ENCODE measurements at regions not wholly inside any gene's neighbourhood (a gene's known extent, or its start where the extent isn't known, plus 50 kb on each side); places are given as distances from the start of the nearest gene placed in this dataset.
"Not testable (repeated sequence)": the region's sequence is repeated elsewhere in the genome, so short reads cannot be mapped to it uniquely, and the experiment has no call there.

DNA sequence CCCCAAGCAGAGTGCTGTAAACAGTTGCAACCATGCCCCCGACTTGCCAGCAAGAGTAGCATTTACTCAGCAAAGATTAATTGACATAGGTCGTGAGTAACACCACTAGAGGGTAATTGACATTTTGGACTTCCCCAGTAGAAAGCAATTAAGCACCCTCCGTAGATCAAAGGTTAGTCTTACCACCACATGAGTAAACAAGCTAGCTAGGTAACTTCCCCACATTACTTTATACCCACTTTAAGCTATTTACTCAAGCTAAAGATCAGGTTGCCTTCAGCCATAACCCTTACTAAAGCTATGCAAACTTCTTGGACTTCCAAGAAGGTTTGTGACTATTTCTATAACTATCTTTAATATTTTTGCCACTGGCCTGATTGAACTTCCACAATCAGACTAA, 1072.7 kb downstream of the OTOL1 start:
- no peak for DNase-seq

DNA sequence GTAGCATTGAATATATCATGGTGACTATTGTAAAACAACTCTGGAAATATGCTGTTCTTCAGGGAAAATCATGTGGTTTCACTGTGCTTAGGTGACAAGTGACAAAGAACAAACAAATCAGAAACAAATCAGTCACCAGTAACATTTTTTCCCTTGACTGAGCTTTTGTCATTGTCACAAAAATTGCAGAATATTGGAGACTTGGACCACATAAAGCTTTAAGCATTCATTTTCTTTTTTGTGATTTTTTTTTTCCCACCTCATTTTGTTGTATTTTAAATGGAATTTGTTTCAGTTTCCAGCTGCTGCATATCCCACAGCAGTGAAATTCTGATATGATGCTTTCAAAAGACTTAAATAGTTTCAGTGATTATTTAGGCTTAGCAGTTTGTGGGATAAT, 1088.4 kb downstream of the OTOL1 start:
- DNase-seq = no peak

DNA sequence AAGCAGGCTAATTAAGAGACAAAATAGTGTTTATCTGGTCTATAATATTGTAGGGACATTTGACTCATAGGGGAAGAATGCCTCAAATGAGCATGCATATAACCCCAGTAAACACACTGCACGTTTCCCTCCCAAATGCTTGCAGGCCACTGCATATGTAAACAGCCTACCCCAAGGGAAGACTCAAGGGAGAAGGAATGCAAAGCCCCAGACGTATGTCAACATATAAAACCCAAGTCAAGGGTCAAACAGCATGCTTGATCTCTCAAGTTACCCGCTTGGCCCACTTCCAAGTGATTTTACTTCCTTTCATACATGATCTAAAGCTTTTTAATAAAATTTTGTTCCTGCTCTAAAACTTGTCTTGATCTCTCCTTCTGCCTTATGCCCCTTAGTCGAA, 1090.0 kb downstream of the OTOL1 start:
- DNase-seq = no peak

DNA sequence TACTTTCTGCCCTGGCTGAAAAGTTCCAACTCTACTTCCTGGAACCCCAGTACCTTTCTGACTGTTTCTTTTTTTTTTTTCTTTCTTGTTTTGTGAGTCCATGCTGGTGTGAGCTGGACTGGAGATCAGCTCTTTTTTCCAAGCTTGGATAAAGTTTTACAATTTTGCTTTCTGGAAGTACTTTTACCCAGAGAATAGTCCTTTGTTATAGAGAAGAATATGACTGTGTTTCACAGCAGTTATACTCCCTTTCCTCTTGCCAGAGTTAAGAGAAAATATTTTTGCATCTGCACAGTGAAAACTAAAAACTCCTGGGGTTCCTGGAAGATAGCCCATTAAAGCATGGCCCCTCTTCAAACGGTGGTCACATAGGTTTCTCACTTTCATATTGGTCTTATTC, 1100.6 kb downstream of the OTOL1 start:
- DNase-seq = no peak

DNA sequence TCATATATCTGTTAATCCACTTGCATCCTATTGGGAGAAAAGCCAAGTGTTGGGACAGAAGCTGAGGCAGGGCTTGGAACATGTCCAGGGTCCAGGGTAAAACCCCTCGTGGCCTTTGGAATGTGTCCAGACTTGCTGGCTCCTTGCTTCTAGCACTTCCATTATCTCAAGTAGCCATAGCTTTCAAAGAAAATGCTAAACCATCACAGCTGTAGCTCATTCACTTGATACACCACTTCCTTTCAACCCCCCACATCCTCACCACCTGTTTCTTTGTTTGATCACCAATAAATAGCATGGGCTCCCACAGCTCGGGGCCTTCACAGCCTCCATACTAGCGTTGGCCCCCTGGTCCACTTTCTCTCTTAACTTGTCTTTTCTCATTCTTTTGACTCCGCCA, 1101.9 kb downstream of the OTOL1 start:
- not testable (repeated sequence) for DNase-seq

DNA sequence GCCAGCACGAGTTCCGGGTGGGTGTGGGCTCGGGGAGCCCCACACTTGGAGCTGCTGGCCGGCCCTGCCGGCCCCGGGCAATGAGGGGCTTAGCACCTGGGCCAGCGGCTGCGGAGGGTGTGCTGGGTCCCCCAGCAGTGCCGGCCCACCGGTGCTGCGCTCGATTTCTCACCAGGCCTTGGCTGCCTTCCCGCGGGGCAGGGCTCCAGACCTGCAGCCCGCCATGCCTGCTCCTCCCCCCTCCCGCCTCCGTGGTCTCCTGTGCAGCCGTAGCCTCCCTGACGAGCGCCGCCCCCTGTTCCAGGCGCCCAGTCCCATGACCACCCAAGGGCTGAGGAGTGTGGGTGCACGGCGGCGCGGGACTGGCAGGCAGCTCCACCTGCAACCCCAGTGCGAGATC, 1103.1 kb downstream of the OTOL1 start:
- not testable (repeated sequence) for DNase-seq

DNA sequence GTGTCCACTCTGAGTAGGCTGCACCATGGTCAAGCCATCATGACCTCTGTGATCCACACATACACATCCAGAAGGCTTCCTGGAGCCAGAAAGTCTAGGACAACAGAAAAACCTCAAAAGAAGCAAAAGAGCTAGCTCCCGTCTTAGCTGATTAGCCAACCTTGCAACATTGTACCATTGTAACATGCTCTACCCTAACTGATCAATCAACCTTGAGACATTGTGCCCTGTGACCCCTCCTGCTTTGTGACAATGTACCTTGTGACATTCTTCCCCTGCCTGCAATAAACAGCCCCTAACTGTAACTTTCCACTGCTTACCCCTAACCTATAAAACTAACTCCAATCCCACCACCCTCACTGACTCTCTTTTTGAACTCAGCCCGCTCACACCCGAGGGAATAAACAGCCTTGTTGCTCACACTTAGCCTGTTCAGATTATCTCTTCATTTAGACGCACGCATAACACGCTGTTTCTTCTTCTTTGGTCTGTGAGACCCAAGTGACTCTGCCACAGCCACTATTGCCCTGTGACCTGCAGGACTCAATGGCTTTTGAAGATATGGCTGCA, 1104.6 kb downstream of the OTOL1 start:
- DNase-seq = no peak

DNA sequence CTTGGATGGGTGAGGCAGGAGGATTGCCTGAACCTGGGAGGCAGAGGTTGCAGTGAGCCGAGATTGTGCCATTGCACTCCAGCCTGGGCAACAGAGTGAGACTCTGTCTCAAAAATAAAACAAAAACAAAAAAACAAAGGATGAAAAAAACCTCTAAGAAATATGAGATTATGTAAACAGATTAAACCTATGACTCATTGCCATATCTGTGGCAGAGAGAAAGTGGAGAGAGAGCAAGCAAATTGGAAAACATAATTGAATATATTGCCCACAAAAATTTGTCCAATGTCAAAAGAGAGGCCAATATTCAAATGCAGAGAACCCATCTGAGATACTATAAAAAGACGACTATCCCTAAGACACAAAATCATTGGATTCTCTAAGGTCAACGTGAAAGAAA, 1106.0 kb downstream of the OTOL1 start:
- DNase-seq = no peak

DNA sequence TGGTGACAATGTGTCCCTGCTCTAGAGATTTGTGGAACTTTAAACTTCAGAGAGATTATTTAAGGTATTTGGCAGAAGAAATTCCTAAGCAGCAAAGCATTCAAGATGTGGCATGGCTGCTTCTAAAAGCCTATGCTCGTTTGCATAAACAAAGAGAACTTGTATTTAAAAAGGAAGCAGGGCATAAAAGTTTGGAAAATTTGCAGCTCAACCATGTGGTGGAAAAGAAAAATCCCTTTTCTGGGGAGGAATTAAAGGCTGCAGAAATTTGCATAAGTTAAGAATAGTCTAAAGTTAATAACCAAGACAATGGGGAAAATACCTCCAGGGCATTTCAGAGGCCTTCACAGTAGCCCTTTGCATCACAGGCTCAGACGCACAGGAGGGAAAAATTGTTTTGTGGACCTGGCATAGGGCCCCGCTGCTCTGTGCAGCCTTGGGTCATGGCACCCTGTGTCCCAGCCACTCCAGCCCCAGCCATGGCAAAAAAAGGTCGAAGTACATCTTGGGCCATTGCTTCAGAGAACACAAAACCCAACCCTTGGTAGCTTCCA, 1109.1 kb downstream of the OTOL1 start:
- DNase-seq = no peak

DNA sequence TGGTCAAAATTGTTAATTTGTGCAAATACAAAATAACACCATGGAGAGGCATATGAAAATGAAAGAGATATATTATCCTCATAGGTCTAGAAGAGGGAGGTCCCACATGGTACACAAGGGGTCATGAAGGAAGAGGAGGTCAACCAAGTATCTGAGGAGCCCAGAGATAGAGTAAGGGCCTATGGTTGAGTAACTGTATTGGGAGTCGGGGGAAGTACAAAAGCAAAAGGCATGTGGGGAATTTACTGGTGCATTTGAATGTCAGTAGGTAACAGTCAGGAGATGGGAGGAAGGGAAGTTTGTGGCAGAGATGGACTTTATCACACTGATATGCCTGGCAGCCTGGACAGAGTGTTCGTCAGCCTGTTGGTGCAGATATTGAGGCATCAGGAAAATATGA, 1113.7 kb downstream of the OTOL1 start:
- DNase-seq = no peak

DNA sequence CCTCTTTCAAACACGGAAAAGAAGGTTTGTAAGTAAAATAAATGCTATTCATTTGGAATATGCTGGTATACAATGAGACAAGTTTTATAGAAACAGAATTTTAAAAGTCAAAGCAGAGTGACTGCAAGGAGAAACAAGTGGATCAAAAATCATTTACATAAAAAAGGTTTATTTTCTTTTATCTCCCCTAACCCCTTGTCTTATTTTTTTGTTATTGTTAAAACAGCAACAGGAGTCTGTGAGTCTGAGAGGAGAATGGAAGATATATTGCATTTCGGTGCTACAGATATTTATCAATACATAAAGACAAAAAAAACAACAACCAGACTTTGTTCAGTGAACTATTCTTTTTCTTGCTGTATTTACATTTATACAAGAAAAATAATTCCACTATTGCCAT, 1116.4 kb downstream of the OTOL1 start:
- DNase-seq = no peak

DNA sequence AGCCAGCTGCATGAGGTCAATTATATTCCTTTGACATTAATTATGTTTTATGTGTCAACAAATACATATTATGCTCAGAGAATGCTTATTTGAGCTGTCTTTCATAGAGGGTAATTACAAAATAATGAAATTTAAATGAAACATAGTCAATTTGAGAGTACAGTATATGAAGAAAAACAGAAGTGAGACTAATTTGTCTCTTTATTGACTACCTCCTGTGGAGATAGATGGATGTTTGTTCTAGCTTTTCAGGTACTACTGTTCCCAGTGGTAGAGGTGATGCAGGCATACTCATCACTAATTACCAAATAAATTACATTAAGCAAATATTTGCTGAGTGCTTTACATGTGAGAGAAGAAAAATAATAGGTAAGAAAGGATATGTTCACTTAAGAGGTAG, 1129.6 kb downstream of the OTOL1 start:
- DNase-seq = no peak

DNA sequence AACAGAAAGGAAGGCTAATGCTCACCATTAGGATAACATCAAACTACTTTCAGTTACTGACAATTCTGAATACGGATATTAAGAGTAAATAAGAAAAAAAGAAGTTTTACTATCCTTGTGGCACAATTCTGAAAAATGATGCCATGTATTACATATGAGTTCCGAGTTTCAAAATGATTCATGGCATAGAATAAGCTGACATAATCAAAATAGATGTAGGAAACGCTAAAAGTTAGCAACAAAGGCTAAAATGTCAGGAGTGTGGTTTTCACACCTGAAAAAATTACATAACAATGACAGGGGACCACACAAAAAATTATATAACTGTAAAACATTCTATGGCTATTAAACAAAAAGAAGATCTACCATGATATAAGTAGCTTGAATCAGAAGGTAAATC, 1131.9 kb downstream of the OTOL1 start:
- no peak for DNase-seq

DNA sequence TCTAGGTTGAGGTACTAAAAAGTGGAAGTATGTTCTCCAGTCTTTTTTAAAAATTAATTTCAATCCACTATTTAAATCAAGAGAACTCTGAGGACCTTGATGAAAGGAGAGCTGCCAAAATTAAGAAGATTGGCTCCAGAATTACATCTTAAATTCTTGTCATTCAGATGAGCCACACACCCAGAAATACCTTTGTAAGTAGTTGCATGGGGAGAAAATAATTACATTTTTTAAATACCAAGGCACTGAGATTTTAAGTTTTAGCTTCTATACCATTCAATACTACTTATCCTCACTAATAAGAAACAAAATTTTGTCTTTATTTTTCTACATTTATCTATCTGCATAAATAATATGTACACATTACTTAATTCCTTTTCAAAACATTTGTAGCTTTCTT, 1132.8 kb downstream of the OTOL1 start:
- no peak for DNase-seq

DNA sequence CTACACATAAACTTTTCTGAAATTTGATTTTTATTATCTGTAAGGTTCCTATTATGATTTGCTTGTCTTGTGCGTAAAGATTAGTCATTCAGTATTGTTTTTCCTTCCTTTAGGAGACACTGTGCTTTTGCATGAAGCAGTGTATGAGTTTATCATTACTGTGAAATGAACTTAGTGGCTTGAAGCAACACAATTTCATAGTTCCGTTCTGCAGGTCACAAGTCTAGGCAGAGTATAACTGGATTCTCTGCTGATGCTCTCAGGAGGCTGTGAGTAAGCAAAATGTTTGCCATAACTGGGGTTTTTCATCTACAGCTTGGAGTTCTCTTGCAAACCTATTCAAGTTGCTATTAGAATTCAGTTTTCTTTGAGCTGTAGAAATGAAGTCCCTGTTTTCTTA, 1136.1 kb downstream of the OTOL1 start:
- no peak for DNase-seq

DNA sequence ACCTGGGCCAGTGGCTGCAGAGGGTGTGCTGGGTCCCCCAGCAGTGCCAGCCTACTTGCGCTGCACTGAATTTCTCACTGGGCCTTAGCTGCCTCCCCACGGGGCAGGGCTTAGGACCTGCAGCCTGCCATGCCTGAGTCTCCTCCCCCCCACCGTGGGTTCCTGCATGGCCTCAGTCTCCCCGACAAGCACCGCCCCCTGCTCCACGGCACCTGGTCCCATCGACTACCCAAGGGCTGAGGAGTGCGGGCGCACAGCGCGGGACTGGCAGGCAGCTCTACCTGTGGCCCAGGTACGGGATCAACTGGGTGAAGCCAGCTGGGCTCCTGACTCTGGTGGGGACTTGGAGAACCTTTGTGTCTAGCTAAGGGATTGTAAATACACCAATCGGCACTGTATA, 1143.6 kb downstream of the OTOL1 start:
- not testable (repeated sequence) for DNase-seq

DNA sequence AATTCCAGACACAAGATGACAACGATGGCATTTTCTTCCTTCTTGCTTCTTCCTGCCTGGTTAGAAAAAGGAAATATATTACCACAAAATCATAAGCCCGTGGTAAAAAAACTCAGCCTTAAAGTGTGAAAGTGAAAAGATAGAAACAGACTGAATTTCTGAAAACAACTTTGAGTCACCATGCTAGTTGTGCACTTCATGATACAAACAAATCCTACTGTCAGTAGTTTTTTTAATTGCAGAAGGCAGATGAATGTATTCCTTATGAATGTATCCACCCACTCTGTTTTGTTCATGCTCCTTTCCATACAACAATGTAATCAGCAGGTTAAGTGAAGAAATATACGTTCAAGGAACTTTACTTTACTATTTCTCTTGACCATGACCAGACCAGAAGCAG, 1144.7 kb downstream of the OTOL1 start:
- DNase-seq = no peak

DNA sequence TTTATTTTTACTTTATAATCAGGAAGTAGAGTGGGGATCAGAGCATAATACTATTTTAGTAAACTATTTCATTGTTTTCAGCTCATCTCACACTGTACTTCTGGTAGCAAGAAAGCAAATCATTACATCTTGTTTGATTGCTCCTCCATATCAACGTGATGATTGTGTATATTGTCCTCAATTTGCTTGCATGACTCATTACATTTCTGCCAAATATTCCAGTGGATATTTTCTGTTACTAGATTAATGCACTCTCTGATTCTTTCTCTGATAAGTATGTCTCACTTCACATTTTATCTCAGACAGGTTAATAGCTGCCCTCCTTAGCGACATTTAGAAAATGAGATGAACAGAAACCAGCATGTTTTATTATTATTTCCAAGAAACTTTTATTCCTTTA, 1145.3 kb downstream of the OTOL1 start:
- no peak for DNase-seq

DNA sequence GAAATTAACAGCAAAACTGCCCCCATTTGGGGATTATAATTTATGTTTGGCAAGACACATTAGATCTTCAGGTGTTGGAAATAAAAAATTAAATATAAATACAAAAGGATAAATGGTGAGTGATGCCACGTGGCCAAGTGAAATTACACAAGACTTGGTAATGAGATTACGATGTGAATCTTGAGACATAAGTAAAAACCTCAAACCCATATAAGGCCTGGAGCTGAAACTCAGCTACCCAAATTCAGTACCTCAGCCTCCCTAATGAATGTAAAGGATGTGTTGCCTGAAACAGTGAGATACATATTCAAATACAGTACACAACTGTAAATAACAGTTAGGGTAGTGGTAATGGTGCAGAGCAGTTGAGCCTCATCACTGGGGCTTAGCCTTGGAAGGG, 1146.6 kb downstream of the OTOL1 start:
- no peak for DNase-seq

DNA sequence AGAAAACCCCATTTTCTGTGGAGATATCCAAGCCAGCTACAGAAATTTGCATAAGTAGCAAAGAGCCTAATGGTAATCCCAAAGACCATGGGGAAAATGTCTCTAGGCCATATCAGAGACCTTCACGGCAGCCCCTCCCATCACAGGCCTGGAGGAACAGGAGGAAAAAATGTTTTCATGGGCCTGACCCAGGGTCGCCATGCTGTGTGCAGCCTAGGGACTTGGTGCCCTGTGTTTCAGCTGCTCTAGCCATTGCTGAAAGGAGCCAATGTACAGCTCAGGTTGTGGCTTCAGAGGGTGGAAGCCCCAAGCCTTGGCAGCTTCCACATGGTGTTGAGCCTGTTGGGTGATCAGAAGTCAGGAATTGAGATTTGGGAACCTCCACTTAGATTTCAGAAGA, 1150.7 kb downstream of the OTOL1 start:
- DNase-seq = no peak

DNA sequence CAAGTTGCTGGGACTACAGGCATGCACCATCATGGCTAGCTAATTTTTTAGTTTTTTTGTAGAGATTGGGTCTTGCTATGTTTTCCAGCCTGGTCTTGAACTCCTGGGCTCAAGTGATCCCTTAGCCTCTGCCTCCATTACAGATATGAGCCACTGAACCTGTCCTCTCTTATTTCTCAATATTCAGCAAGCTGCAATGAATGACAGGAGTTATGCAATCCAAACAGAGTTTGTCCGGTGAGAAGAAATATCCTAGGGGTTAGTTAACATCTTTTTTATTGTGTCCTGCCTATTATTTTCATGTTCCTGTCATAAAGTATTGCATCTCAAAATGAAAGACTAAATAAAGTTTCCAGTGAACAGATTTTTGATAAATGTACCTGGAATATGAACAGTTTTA, 1161.4 kb downstream of the OTOL1 start:
- DNase-seq = no peak

DNA sequence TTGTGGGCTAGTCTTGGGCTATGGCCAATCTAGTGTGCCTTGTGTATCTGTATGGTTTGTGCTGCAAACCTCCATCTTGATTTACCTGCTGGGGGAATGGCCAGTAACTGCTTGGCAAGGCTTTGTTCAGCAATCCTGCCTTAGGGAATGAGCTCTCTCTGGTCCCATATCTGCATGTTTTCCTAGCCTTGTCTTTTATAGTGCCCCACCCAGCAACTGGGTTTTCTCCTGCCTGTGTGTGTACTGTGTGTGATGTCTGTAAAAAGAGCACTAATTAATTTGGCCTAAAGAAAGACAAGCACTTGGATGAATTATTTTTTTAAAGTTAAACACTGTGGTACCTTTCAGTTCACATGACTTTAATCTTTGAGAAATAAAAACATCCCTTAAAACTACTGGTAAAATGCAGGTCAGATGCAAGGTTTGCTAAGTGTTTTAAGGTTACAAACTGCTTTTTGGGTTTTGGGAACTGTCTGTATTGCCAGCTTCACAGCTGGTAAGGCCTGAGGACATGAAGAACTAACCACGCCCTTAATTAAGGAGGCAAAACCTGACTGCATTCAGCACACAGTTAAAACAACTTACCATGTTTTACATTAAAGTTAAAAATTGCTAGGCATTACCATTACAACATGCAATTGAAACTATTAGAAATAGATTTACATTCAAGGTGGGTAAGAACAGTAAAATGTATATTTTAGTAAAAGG, 1169.2 kb downstream of the OTOL1 start:
- no peak for DNase-seq

DNA sequence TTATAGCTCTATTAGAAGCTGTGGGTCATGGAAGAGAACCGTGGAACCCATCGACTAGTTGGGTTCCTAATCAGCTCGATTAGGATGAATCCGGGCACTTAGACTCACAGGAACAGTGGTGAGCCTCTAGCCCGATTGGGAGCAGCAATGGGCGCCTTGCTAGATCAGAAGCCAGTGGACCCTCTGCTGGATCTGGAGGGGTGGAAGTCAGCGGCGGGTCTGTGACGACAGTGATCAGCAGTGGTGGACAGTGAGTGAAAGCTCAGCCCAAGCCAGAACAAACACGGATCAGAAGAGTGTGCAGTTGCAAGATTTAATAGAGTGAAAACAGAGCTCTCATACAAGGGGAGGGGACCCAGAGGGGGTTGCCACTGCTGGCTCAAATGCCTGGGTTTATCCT, 1170.2 kb downstream of the OTOL1 start:
- DNase-seq = no peak

DNA sequence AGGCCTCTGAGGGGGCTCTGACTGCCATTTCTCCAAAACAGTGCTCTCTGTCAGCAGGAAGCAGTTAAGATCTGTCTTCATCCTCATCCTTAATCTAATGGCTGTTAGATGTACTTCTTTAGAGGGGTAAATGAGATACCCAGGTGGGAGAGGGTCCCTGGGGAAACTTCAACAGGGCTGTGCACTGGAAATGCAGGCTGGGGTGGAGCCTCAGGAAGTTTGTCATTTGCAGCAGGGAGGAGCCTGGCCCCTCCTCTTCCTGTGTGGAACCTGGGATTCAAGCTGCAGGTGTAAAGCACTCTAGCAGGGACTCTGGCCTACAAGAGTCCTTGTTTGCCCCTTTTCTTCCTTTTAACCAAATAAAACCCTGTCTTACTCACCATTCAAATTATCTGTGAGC, 1173.6 kb downstream of the OTOL1 start:
- DNase-seq = no peak

DNA sequence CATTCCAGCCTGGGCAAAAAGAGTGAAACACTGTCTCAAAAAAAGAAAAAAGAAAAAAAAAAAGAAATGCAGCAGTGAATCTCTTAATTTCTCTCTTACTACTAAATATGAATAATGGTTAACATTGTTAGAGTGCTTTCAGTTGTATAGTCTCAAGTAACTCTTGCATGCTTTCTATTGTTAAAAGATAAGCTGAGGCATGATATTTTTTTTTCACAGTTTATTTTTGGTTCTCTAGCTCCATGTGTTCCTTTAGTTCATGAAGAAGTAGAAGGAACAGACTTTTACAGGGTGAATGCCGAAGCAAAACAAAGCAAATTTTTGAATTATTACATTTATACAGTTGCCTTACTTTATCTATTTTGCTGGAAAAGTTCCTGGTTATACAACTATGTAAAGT, 1180.9 kb downstream of the OTOL1 start:
- DNase-seq = no peak
